ENCODE measurements at regions not wholly inside any gene's neighbourhood (a gene's known extent, or its start where the extent isn't known, plus 50 kb on each side); places are given as distances from the start of the nearest gene placed in this dataset.

GRCh38 chr7:86930554-86931307 lies 128.7 kb downstream of the ELAPOR2 start:
- Histone ChIP-seq H3K9me3 (no peaks in the 10 kb centered on the region), H3K4me1 (peaks cover 8% of the 10 kb centered on the region), H3K27ac (no peak overlapping the region), H3K36me3 (no peaks in the 10 kb centered on the region), H3K4me3 (no peak overlapping the region), H3K27me3 (ENCODE audit: low read depth) (no peaks in the 10 kb centered on the region)
- ATAC-seq: no peak
- intact Hi-C loops (cut with DNase I): no loop called here
- DNase-seq: no peak
- TF ChIP-seq CTCF (IDR thresholded peaks at IDR 0.05): no peak

GRCh38 chr7:86929293-86930109 lies 130.0 kb downstream of the ELAPOR2 start:
- no peak overlapping the region for H3K4me3 ChIP-seq
- no peak for DNase-seq

GRCh38 chr7:86928308-86928707 lies 131.1 kb downstream of the ELAPOR2 start:
- Histone ChIP-seq H3K4me3 (no peak overlapping the region), H3K9me3 (no peaks in the 10 kb centered on the region), H3K27me3 (ENCODE audit: low read depth) (no peaks in the 10 kb centered on the region), H3K4me1 (peaks cover 8% of the 10 kb centered on the region), H3K27ac (no peak overlapping the region), H3K36me3 (no peaks in the 10 kb centered on the region)
- intact Hi-C loops (cut with DNase I): no loop called here
- ATAC-seq (peak; percentile 42 to 66), DNase-seq (peak; percentile 51)
- no peak for TF ChIP-seq CTCF (IDR thresholded peaks at IDR 0.05)

More at GRCh38 chr7:86929293-86930109, 130.0 kb downstream of the ELAPOR2 start:
- TF ChIP-seq CTCF (IDR thresholded peaks at IDR 0.05): no peak
- Histone ChIP-seq H3K9me3 (no peaks in the 10 kb centered on the region), H3K27ac (no peak overlapping the region), H3K36me3 (no peaks in the 10 kb centered on the region), H3K27me3 (ENCODE audit: low read depth) (no peaks in the 10 kb centered on the region), H3K4me1 (peaks cover 8% of the 10 kb centered on the region)
- ATAC-seq: no peak
- intact Hi-C loops (cut with DNase I): no loop called here

- intact Hi-C loops (cut with DNase I): no loop called here
- ATAC-seq: peak; percentile 51 to 58
- H3K4me3 ChIP-seq: no peak overlapping the region
- H3K27me3 ChIP-seq (ENCODE audit: low read depth): no peaks in the 10 kb centered on the region
- no peak for DNase-seq
- no peaks in the 10 kb centered on the region for H3K9me3 ChIP-seq
- TF ChIP-seq CTCF (IDR thresholded peaks at IDR 0.05): peak; percentile 68
- peaks cover 6% of the 10 kb centered on the region for H3K4me1 ChIP-seq
- H3K27ac ChIP-seq: no peak overlapping the region
- no peaks in the 10 kb centered on the region for H3K36me3 ChIP-seq
Measured at GRCh38 chr7:86926732-86927131, 132.7 kb downstream of the ELAPOR2 start.

- Histone ChIP-seq H3K27me3 (ENCODE audit: low read depth) (no peaks in the 10 kb centered on the region), H3K4me3 (no peak overlapping the region), H3K36me3 (no peaks in the 10 kb centered on the region), H3K9me3 (no peaks in the 10 kb centered on the region), H3K27ac (no peak overlapping the region), H3K4me1 (no peaks in the 10 kb centered on the region)
- ATAC-seq: no peak
- no peak for TF ChIP-seq CTCF (IDR thresholded peaks at IDR 0.05)
- intact Hi-C loops (cut with DNase I): no loop called here
- DNase-seq: no peak
Measured at GRCh38 chr7:86925221-86925620, 134.2 kb downstream of the ELAPOR2 start.
